HUDEP-2 (cell line): ENCODE measurements at regions not wholly inside any gene's neighbourhood (a gene's known extent, or its start where the extent isn't known, plus 50 kb on each side); places are given as distances from the start of the nearest gene placed in this dataset.

Experiments
- DNase-seq, 76 experiments: peaks; one replicate each; lab custom pipeline; 2025; ENCODE audit not compliant: unreplicated experiment in 76 of 76; lab: John Stamatoyannopoulos, UW

- DNase-seq: no peak
These were observed 51.9 kb upstream of the TAPT1 start for GRCh38 chr4:16278178-16278577.
